IMR-90 (cell line): ENCODE measurements at regions not wholly inside any gene's neighbourhood (a gene's known extent, or its start where the extent isn't known, plus 50 kb on each side); places are given as distances from the start of the nearest gene placed in this dataset.

Experiments
- ATAC-seq: fragments of 200-7000 bp; cut with Tn5 transposase; 2 replicates; pipeline ENCODE4 v1.9.1; 2020; ENCODE audit warnings: low read depth, mild to moderate bottlenecking, moderate library complexity
- BruUV-seq: library from RNA; stranded (reverse); fragments of 400-500 nt; replicated peaks from 2 replicates; lab custom pipeline; 2021; lab: Mats Ljungman, UMichigan
- CTCF ChIA-PET: fragments of 300-600 bp; formaldehyde crosslinking; extraction: SDS; loops from one replicate; lab custom pipeline; 2021; ENCODE audit warnings: antibody characterized with exemption; lab: Yijun Ruan, JAX
- POLR2A ChIA-PET: fragments of 300-600 bp; sonication (Branson Sonifier 250); formaldehyde crosslinking; loops from one replicate; lab custom pipeline; 2022; ENCODE audit warnings: antibody characterized with exemption; ENCODE audit not compliant: unreplicated experiment; lab: Charles Lee
- DNase-seq: peaks from one replicate; pipeline ENCODE4 v3.0.0; 2013
- H2AFZ ChIP-seq: replicated peaks from 2 replicates; pipeline ENCODE3; 2013; ENCODE audit warnings: low read length, mild to moderate bottlenecking; ENCODE audit not compliant: poor library complexity
- H2AK5ac ChIP-seq: 2 replicates; pipeline ENCODE4 v1.6.1; 2013; ENCODE audit warnings: low read depth, low read length, inconsistent platforms
- H2AK9ac ChIP-seq: replicated peaks from 2 replicates; pipeline ENCODE3; 2013; ENCODE audit warnings: mild to moderate bottlenecking, low read depth, low read length, moderate library complexity; ENCODE audit not compliant: poor library complexity
- H2BK120ac ChIP-seq: 2 replicates; pipeline ENCODE4 v1.6.1; 2013; ENCODE audit warnings: low read depth, low read length, inconsistent platforms
- H2BK15ac ChIP-seq: 3 replicates; pipeline ENCODE4 v1.6.1; 2013; ENCODE audit warnings: low read depth, low read length, inconsistent platforms
- H2BK20ac ChIP-seq: 2 replicates; pipeline ENCODE4 v1.6.1; 2013; ENCODE audit warnings: low read depth, mild to moderate bottlenecking, inconsistent platforms, low read length, moderate library complexity
- H2BK5ac ChIP-seq: 2 replicates; pipeline ENCODE4 v1.6.1; 2013; ENCODE audit warnings: mild to moderate bottlenecking, low read depth, low read length, inconsistent platforms; ENCODE audit not compliant: poor library complexity, severe bottlenecking
- H3K14ac ChIP-seq: replicated peaks from 2 replicates; pipeline ENCODE4 v1.6.1; 2013; ENCODE audit warnings: low read depth, low read length, inconsistent platforms
- H3K18ac ChIP-seq: 2 replicates; pipeline ENCODE4 v1.6.1; 2013; ENCODE audit warnings: low read depth, low read length, control low read depth
- H3K23ac ChIP-seq: 2 replicates; pipeline ENCODE4 v1.6.1; 2013; ENCODE audit warnings: low read depth, low read length, inconsistent platforms
- H3K27ac ChIP-seq: 2 replicates; pipeline ENCODE4 v1.5.1; 2013; ENCODE audit warnings: mild to moderate bottlenecking, control low read depth, low read length; ENCODE audit not compliant: insufficient read depth
- H3K27me3 ChIP-seq: 2 replicates; pipeline ENCODE4 v1.6.1; 2013; ENCODE audit warnings: low read length; ENCODE audit not compliant: control insufficient read depth, insufficient read depth
- H3K36me3 ChIP-seq: 2 replicates; pipeline ENCODE4 v1.6.1; 2013; ENCODE audit warnings: low read length, mixed read lengths; ENCODE audit not compliant: control insufficient read depth, insufficient read depth
- H3K4ac ChIP-seq: 2 replicates; pipeline ENCODE4 v1.6.1; 2013; ENCODE audit warnings: low read depth, low read length, inconsistent platforms
- H3K4me1 ChIP-seq: 2 replicates; pipeline ENCODE4 v1.6.1; 2013; ENCODE audit warnings: low read length, mixed read lengths; ENCODE audit not compliant: control insufficient read depth, insufficient read depth
- H3K4me2 ChIP-seq: 2 replicates; pipeline ENCODE4 v1.6.1; 2013; ENCODE audit warnings: low read depth, mild to moderate bottlenecking, control low read depth, low read length, moderate library complexity
- H3K4me3 ChIP-seq: 2 replicates; pipeline ENCODE4 v1.5.1; 2013; ENCODE audit warnings: low read depth, mild to moderate bottlenecking, control low read depth, low read length, moderate library complexity; ENCODE audit not compliant: insufficient read depth
- H3K56ac ChIP-seq: 2 replicates; pipeline ENCODE4 v1.6.1; 2013; ENCODE audit warnings: low read length, inconsistent platforms; ENCODE audit not compliant: insufficient read depth; ENCODE audit errors: extremely low read depth
- H3K79me1 ChIP-seq, 2 experiments: 2 replicates each; pipeline ENCODE4 v1.6.1; 2013; ENCODE audit warnings: low read length in 2 of 2, inconsistent platforms in 1 of 2, low read depth in 1 of 2
- H3K9ac ChIP-seq: 2 replicates; pipeline ENCODE4 v1.6.1; 2013; ENCODE audit warnings: low read depth, low read length, control low read depth
- H3K9me1 ChIP-seq: 2 replicates; pipeline ENCODE4 v1.6.1; 2013; ENCODE audit warnings: low read length, inconsistent platforms; ENCODE audit not compliant: insufficient read depth
- H3K9me3 ChIP-seq: 2 replicates; pipeline ENCODE4 v1.6.1; 2013; ENCODE audit warnings: low read length; ENCODE audit not compliant: control insufficient read depth, insufficient read depth
- H4K20me1 ChIP-seq: 2 replicates; pipeline ENCODE4 v1.6.1; 2013; ENCODE audit warnings: low read length, inconsistent platforms; ENCODE audit not compliant: insufficient read depth
- H4K5ac ChIP-seq: 2 replicates; pipeline ENCODE4 v1.6.1; 2013; ENCODE audit warnings: mild to moderate bottlenecking, low read depth, low read length, control low read depth
- H4K8ac ChIP-seq, 2 experiments: 2 replicates each; pipeline ENCODE4 v1.6.1; 2013; ENCODE audit warnings: low read depth in 2 of 2, low read length in 2 of 2, control low read depth in 1 of 2, inconsistent platforms in 1 of 2
- H4K91ac ChIP-seq: 2 replicates; pipeline ENCODE4 v1.6.1; 2013; ENCODE audit warnings: low read depth, low read length, inconsistent platforms; ENCODE audit not compliant: insufficient read depth
- CEBPB ChIP-seq: IDR thresholded peaks from 2 replicates; pipeline ENCODE4 v1.6.1; 2012; ENCODE audit warnings: low read depth, low read length, improper control_type of control experiment
- CTCF ChIP-seq: conservative IDR thresholded peaks from 2 replicates; pipeline ENCODE4 v1.5.1; 2012; ENCODE audit warnings: mild to moderate bottlenecking, low read depth, low read length, improper control_type of control experiment
- MAZ ChIP-seq: IDR thresholded peaks from 2 replicates; pipeline ENCODE4 v1.6.1; 2012; ENCODE audit warnings: low read depth, mild to moderate bottlenecking, low read length, improper control_type of control experiment, moderate library complexity, borderline replicate concordance
- RAD21 ChIP-seq: IDR thresholded peaks from 2 replicates; pipeline ENCODE4 v1.6.1; 2012; ENCODE audit warnings: low read length, improper control_type of control experiment
- RCOR1 ChIP-seq: IDR thresholded peaks from 2 replicates; pipeline ENCODE4 v1.6.1; 2012; ENCODE audit warnings: mild to moderate bottlenecking, low read length, improper control_type of control experiment; ENCODE audit not compliant: insufficient replicate concordance
- WGBS, 2 experiments: methylation state at CpG; one replicate each; pipeline versions ENCODE4 v1.1.5 to v1.1.7; 2013; ENCODE audit warnings: missing lambda C conversion rate in 2 of 2; ENCODE audit not compliant: insufficient read length in 1 of 2; ENCODE audit errors: extremely low coverage in 2 of 2; 5-methylcytosine and 5-hydroxymethylcytosine counted together
- dilution Hi-C: fragments of 300-500 bp; cut with HindIII; formaldehyde crosslinking; loops from one replicate; pipeline ENCODE4 v1.14.3; 2018; ENCODE audit warnings: low sequenced_read_pairs; ENCODE audit not compliant: unreplicated experiment
- in situ Hi-C: fragments of 300-500 bp; cut with MboI; formaldehyde crosslinking; loops from 3 replicates; pipeline ENCODE4 v1.14.3; 2019; ENCODE audit warnings: low sequenced_read_pairs, inconsistent platforms, mixed read lengths
- intact Hi-C: fragments of 100-400 bp; cut with micrococcal nuclease; formaldehyde crosslinking; loops from 2 replicates; pipeline ENCODE4 v1.10.0; 2022

GRCh38 chr4:114458728-114459127, 139.9 kb upstream of the UGT8 start:
- H3K9ac ChIP-seq, result no peak overlapping the region
- H2AK9ac ChIP-seq, result no peak overlapping the region
- H4K20me1 ChIP-seq, result no peaks in the 10 kb centered on the region
- H3K27ac ChIP-seq, result no peak overlapping the region
- CTCF ChIA-PET, result no interaction called here
- no peak overlapping the region for H3K4me2 ChIP-seq
- intact Hi-C loops (no loop called here), in situ Hi-C loops (no loop called here), dilution Hi-C loops (no loop called here)
- no peaks in the 10 kb centered on the region for H3K27me3 ChIP-seq
- no peak overlapping the region for H4K8ac ChIP-seq
- H4K91ac ChIP-seq, result no peak overlapping the region
- H2AK5ac ChIP-seq, result no peak overlapping the region
- no peak overlapping the region for H2BK20ac ChIP-seq
- no CpG with 5 or more reads among the region's 2 CpGs for WGBS, 2 experiments
- H2AFZ ChIP-seq, result no peak overlapping the region
- no peak overlapping the region for H2BK5ac ChIP-seq
- no peak overlapping the region for H4K5ac ChIP-seq
- no peaks in the 10 kb centered on the region for H3K9me3 ChIP-seq
- H3K18ac ChIP-seq, result no peak overlapping the region
- H3K9me1 ChIP-seq, result no peaks in the 10 kb centered on the region
- H3K4me3 ChIP-seq, result no peak overlapping the region
- no peak overlapping the region for H3K23ac ChIP-seq
- no peak for TF ChIP-seq CEBPB
- TF ChIP-seq RCOR1, result no peak
- TF ChIP-seq CTCF, result no peak
- TF ChIP-seq MAZ, result no peak
- TF ChIP-seq RAD21, result no peak
- no peaks in the 10 kb centered on the region for H3K36me3 ChIP-seq
- DNase-seq (no peak), ATAC-seq (no peak)
- POLR2A ChIA-PET, result no interaction called here
- no peak overlapping the region for H2BK15ac ChIP-seq
- no peak overlapping the region for H3K4ac ChIP-seq
- H3K79me1 ChIP-seq, result no peaks in the 10 kb centered on the region
- no peak overlapping the region for H3K56ac ChIP-seq
- H3K14ac ChIP-seq, result no peak overlapping the region
- no peaks in the 10 kb centered on the region for H3K4me1 ChIP-seq
- no peak overlapping the region for H2BK120ac ChIP-seq
- no TSS peak for BruUV-seq
